BLaER1 treated with 17β-estradiol and CSF1 and Interleukin-3, amounts not matched to agents 10 nM and 100 nM (cell line): ENCODE measurements at regions not wholly inside any gene's neighbourhood (a gene's known extent, or its start where the extent isn't known, plus 50 kb on each side); places are given as distances from the start of the nearest gene placed in this dataset.

ENCODE experiments used
- H3K27ac ChIP-seq, 11 experiments: shearing (Covaris generic); formaldehyde crosslinking; 2 replicates each; pipeline ENCODE4 v1.8.1; 2022
- H3K27me3 ChIP-seq, 11 experiments: shearing (Covaris generic); formaldehyde crosslinking; 2 replicates each; pipeline ENCODE4 v1.8.1; 2022
- H3K36me3 ChIP-seq, 11 experiments: shearing (Covaris generic); formaldehyde crosslinking; 2 replicates each; pipeline ENCODE4 v1.8.1; 2022
- H3K4me1 ChIP-seq, 10 experiments: shearing (Covaris generic); formaldehyde crosslinking; 2 replicates each; pipeline ENCODE4 v1.8.1; 2022
- H3K4me2 ChIP-seq, 11 experiments: shearing (Covaris generic); formaldehyde crosslinking; 2 replicates each; pipeline ENCODE4 v1.8.1; 2022
- H3K4me3 ChIP-seq, 10 experiments: shearing (Covaris generic); formaldehyde crosslinking; 2 replicates each; pipeline ENCODE4 v1.8.1; 2022
- H3K9ac ChIP-seq, 11 experiments: shearing (Covaris generic); formaldehyde crosslinking; 2 replicates each; pipeline ENCODE4 v1.8.1; 2022
- H3K9me3 ChIP-seq, 11 experiments: shearing (Covaris generic); formaldehyde crosslinking; replicated peaks in 1 of 11; 2 replicates each; pipeline ENCODE4 v1.8.1; 2022
- H4K20me1 ChIP-seq, 11 experiments: shearing (Covaris generic); formaldehyde crosslinking; 2 replicates each; pipeline ENCODE4 v1.8.1; 2022
- Cebpa-rat ChIP-seq, 11 experiments: shearing (Covaris generic); IDR thresholded peaks; 2 replicates each; pipeline ENCODE4 v1.8.1; 2022

GRCh38 chr7:115522174-115522573 is 508.4 kb downstream of the TFEC start:
- Histone ChIP-seq H3K4me3 (no peak overlapping the region), H3K4me1 (no peaks in the 10 kb centered on the region), H3K36me3 (no peaks in the 10 kb centered on the region), H3K9ac (no peak overlapping the region), H3K27ac (no peak overlapping the region), H4K20me1 (no peaks in the 10 kb centered on the region), H3K27me3 (no peaks in the 10 kb centered on the region), H3K4me2 (no peak overlapping the region), H3K9me3 (peaks cover 6 to 16% (median 10%) of the 10 kb centered on the region in 11 experiments; a peak in 21 of 22 replicates)
- no peak for TF ChIP-seq Cebpa-rat (IDR thresholded peaks at IDR 0.05)

DNA sequence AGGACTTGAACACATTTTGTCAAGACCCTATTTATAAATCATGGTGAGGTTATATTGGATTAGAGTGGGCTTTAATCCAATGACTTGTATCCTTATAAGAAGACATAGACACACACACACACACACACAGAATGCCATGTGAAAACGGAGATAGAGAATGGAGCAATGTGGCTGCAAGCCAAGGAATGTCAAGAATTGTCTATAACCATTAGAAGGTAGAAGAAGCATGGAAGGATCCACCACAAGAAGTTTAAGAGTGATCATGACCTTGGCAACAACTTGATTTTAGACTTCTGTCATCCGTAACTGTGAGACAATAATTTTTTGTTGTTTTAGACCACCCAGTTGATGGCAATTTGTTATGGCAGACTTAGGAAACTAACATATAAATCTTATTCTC is 514.2 kb downstream of the TFEC start:
- Histone ChIP-seq H3K4me1 (no peaks in the 10 kb centered on the region), H3K4me3 (no peak overlapping the region), H3K4me2 (no peak overlapping the region), H3K9ac (no peak overlapping the region), H3K9me3 (no peaks in the 10 kb centered on the region; a peak in 2 of 22 replicates), H3K36me3 (no peaks in the 10 kb centered on the region), H4K20me1 (no peaks in the 10 kb centered on the region), H3K27me3 (no peaks in the 10 kb centered on the region), H3K27ac (no peak overlapping the region)
- no peak for TF ChIP-seq Cebpa-rat (IDR thresholded peaks at IDR 0.05)

DNA sequence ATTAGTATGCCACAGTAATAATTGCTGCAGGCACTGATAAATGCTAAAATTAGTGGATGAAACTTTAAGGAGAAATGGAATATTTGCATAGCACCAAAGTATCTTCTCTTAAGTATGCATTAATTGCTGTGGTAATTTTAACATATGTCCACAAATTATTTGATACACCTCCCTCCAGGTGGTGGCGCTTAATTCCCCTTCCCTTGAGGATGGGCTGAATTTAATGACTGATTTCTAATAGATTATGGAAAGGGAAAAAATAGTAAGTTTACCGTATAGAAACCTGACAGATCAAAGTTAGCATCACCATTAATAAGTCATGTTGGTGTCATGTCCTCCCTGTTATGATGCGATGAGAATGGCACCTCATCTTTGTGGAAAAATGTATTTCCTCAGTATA is 519.2 kb downstream of the TFEC start:
- H3K27me3 ChIP-seq, result no peaks in the 10 kb centered on the region
- H3K4me2 ChIP-seq, result no peak overlapping the region
- H3K9ac ChIP-seq, result no peak overlapping the region
- no peak overlapping the region for H3K4me3 ChIP-seq
- no peaks in the 10 kb centered on the region for H3K4me1 ChIP-seq
- no peaks in the 10 kb centered on the region for H3K9me3 ChIP-seq
- no peaks in the 10 kb centered on the region for H3K36me3 ChIP-seq
- TF ChIP-seq Cebpa-rat (IDR thresholded peaks at IDR 0.05), result no peak
- no peaks in the 10 kb centered on the region for H4K20me1 ChIP-seq
- H3K27ac ChIP-seq, result no peak overlapping the region

DNA sequence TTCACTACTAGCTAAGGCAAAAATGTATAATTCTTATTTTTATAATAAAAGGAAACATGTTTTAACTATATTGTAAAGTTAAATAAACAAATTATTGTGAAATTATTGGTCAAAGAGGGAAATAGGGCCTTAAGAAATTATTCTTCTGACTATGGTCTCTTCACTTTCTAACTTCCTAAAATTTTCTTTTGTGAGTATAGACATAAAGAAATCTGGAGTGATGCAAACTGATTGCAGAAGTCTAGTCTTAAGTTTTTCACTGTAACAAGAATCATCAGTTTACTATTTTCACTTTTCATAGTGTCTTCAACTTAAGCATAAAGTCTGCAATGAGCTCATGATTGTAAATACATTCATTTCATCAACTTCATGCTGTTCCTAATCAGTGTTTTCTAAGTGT is 525.4 kb downstream of the TFEC start:
- Histone ChIP-seq H3K27me3 (no peaks in the 10 kb centered on the region), H3K27ac (peak overlapping the region in 1 of 11 experiments; percentile 58; a peak in 2 of 22 replicates), H3K4me2 (peak overlapping the region in 2 of 11 experiments; percentile 45 to 50; a peak in 3 of 22 replicates), H3K9me3 (no peaks in the 10 kb centered on the region), H3K36me3 (no peaks in the 10 kb centered on the region), H3K4me1 (peaks cover 0 to 16% (median 0%) of the 10 kb centered on the region in 10 experiments; a peak in 3 of 20 replicates), H4K20me1 (no peaks in the 10 kb centered on the region), H3K4me3 (no peak overlapping the region), H3K9ac (no peak overlapping the region)
- no peak for TF ChIP-seq Cebpa-rat (IDR thresholded peaks at IDR 0.05)

DNA sequence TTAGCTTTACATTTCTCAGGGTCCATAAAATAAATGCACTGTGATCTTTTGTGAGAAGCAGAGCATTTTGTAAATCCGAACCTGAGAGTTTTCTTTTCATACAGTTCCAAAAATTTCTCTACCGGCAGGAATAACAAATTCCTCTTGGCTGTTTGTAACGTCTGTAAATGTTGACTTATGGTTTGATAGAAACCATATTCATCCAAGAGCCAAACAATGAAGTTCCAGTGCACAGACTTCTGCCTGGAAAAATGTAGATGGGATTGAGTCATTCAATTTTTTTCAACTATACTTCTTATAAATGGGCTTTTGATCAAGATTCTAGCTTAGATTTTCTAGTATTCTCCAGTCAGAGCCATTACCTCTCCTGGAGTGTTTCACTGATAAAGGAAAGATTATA is 530.6 kb downstream of the TFEC start:
- Histone ChIP-seq H3K27me3 (no peaks in the 10 kb centered on the region), H3K27ac (no peak overlapping the region), H4K20me1 (no peaks in the 10 kb centered on the region), H3K4me2 (no peak overlapping the region), H3K4me3 (no peak overlapping the region), H3K9ac (no peak overlapping the region), H3K9me3 (no peaks in the 10 kb centered on the region), H3K36me3 (no peaks in the 10 kb centered on the region), H3K4me1 (peaks cover 0 to 11% (median 0%) of the 10 kb centered on the region in 10 experiments; a peak in 2 of 20 replicates)
- no peak for TF ChIP-seq Cebpa-rat (IDR thresholded peaks at IDR 0.05)

GRCh38 chr7:115496006-115496405 is 534.6 kb downstream of the TFEC start:
- no peak overlapping the region for H3K27ac ChIP-seq
- H3K27me3 ChIP-seq, result no peaks in the 10 kb centered on the region
- H3K9me3 ChIP-seq, result no peaks in the 10 kb centered on the region
- H3K36me3 ChIP-seq, result no peaks in the 10 kb centered on the region
- H3K4me1 ChIP-seq, result peaks cover 0 to 5% (median 0%) of the 10 kb centered on the region in 10 experiments; a peak in 1 of 20 replicates
- TF ChIP-seq Cebpa-rat (IDR thresholded peaks at IDR 0.05), result no peak
- H4K20me1 ChIP-seq, result no peaks in the 10 kb centered on the region
- H3K4me2 ChIP-seq, result no peak overlapping the region
- no peak overlapping the region for H3K9ac ChIP-seq
- H3K4me3 ChIP-seq, result no peak overlapping the region

GRCh38 chr7:115494529-115495147 is 535.9 kb downstream of the TFEC start:
- Histone ChIP-seq H4K20me1 (no peaks in the 10 kb centered on the region), H3K27me3 (no peaks in the 10 kb centered on the region), H3K4me3 (no peak overlapping the region), H3K9ac (no peak overlapping the region), H3K4me2 (no peak overlapping the region), H3K36me3 (no peaks in the 10 kb centered on the region), H3K9me3 (no peaks in the 10 kb centered on the region), H3K4me1 (peaks cover 0 to 5% (median 0%) of the 10 kb centered on the region in 10 experiments; a peak in 1 of 20 replicates), H3K27ac (no peak overlapping the region)
- no peak for TF ChIP-seq Cebpa-rat (IDR thresholded peaks at IDR 0.05)

- no peaks in the 10 kb centered on the region for H3K9me3 ChIP-seq
- no peak overlapping the region for H3K9ac ChIP-seq
- H3K27ac ChIP-seq, result no peak overlapping the region
- no peaks in the 10 kb centered on the region for H3K36me3 ChIP-seq
- H4K20me1 ChIP-seq, result no peaks in the 10 kb centered on the region
- no peak overlapping the region for H3K4me2 ChIP-seq
- no peak for TF ChIP-seq Cebpa-rat (IDR thresholded peaks at IDR 0.05)
- H3K4me3 ChIP-seq, result no peak overlapping the region
- peaks cover 0 to 5% (median 0%) of the 10 kb centered on the region in 10 experiments; a peak in 1 of 20 replicates for H3K4me1 ChIP-seq
- H3K27me3 ChIP-seq, result no peaks in the 10 kb centered on the region
These were observed 537.2 kb downstream of the TFEC start for GRCh38 chr7:115493381-115493780.

DNA sequence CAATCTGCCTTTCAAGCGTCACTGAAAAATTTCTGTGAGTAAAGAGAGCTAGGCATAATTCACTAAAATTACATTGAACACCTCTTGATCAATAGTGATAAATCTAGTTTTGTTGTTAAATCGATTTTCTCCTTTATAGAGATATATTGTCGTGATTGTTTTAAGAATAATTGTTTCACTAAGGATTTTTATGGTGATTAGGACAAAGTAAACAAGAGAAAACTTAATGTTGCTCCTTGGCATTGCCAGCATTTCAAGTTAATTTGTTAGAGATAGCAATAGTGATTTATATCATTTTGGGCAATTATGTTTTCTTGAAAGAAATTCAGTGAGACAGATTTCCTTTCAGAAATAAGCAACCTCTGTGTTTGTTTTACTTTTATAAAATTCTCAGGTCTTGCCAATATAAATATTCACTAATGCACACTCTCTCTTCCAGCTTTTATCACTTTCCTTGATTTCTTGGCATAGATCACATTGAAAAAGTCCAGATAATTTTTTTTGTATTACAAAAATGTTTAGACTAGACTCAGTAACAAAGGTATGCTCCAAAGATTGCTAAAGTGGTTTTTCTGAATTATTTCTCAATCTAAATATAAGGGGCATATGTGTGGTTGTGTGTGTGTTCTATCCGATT is 538.7 kb downstream of the TFEC start:
- no peak overlapping the region for H3K4me3 ChIP-seq
- H3K9me3 ChIP-seq, result no peaks in the 10 kb centered on the region
- H3K9ac ChIP-seq, result no peak overlapping the region
- H3K4me2 ChIP-seq, result no peak overlapping the region
- TF ChIP-seq Cebpa-rat (IDR thresholded peaks at IDR 0.05), result no peak
- peaks cover 0 to 5% (median 0%) of the 10 kb centered on the region in 10 experiments; a peak in 2 of 20 replicates for H3K4me1 ChIP-seq
- no peaks in the 10 kb centered on the region for H3K36me3 ChIP-seq
- H3K27ac ChIP-seq, result no peak overlapping the region
- no peaks in the 10 kb centered on the region for H3K27me3 ChIP-seq
- no peaks in the 10 kb centered on the region for H4K20me1 ChIP-seq

DNA sequence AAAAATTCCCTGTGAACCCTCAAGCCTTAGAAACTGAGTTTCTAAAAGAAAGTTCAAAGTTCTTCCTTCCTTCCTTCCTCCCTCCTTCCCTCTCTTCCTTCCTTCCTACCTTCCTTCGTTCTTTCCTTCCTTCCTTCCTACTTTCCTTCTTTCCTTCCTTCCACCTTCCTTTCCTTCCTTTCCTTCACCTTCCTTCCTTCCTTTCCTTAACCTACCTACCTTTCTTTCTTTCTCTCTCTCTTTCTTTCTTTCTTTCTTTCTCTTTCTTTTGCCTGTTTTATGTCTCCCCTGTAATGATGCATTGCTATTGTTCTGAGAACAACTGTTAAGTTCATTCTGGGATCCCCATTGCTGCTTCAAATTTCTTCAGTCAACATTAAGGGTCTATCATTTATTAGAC is 551.1 kb downstream of the TFEC start:
- no peaks in the 10 kb centered on the region for H3K36me3 ChIP-seq
- no peaks in the 10 kb centered on the region for H3K27me3 ChIP-seq
- H3K4me2 ChIP-seq, result no peak overlapping the region

More for the DNA sequence above, 551.1 kb downstream of the TFEC start:
- no peaks in the 10 kb centered on the region for H3K9me3 ChIP-seq
- no peaks in the 10 kb centered on the region for H4K20me1 ChIP-seq
- TF ChIP-seq Cebpa-rat (IDR thresholded peaks at IDR 0.05), result no peak
- H3K27ac ChIP-seq, result no peak overlapping the region
- no peak overlapping the region for H3K9ac ChIP-seq
- H3K4me1 ChIP-seq, result no peaks in the 10 kb centered on the region
- no peak overlapping the region for H3K4me3 ChIP-seq
